Activated T-helper 17 cell treated with anti-CD3 and anti-CD28 coated beads, Interleukin-2, amount 50 U/mL, for 72 hours (primary cell): ENCODE measurements at regions not wholly inside any gene's neighbourhood (a gene's known extent, or its start where the extent isn't known, plus 50 kb on each side); places are given as distances from the start of the nearest gene placed in this dataset.

Experiments used
- ATAC-seq: fragments of 150-1000 bp; cut with Tn5 transposase; replicated peaks from 2 replicates; pipeline ENCODE4 v1.10.0; 2021; ENCODE audit warnings: mild to moderate bottlenecking, moderate library complexity
- H3K27ac Mint-ChIP-seq: one replicate; pipeline ENCODE4 v1.8.0; 2022; ENCODE audit warnings: mixed read lengths
- H3K27me3 Mint-ChIP-seq: one replicate; pipeline ENCODE4 v1.8.0; 2022; ENCODE audit warnings: mixed read lengths
- H3K36me3 Mint-ChIP-seq: one replicate; pipeline ENCODE4 v1.8.0; 2022; ENCODE audit warnings: low read depth, mild to moderate bottlenecking, mixed read lengths
- H3K4me1 Mint-ChIP-seq: one replicate; pipeline ENCODE4 v1.8.0; 2022; ENCODE audit warnings: mixed read lengths
- H3K4me3 Mint-ChIP-seq: one replicate; pipeline ENCODE4 v1.8.0; 2022; ENCODE audit warnings: mild to moderate bottlenecking, mixed read lengths
- H3K9me3 Mint-ChIP-seq: one replicate; pipeline ENCODE4 v1.8.0; 2022; ENCODE audit warnings: mixed read lengths

DNA sequence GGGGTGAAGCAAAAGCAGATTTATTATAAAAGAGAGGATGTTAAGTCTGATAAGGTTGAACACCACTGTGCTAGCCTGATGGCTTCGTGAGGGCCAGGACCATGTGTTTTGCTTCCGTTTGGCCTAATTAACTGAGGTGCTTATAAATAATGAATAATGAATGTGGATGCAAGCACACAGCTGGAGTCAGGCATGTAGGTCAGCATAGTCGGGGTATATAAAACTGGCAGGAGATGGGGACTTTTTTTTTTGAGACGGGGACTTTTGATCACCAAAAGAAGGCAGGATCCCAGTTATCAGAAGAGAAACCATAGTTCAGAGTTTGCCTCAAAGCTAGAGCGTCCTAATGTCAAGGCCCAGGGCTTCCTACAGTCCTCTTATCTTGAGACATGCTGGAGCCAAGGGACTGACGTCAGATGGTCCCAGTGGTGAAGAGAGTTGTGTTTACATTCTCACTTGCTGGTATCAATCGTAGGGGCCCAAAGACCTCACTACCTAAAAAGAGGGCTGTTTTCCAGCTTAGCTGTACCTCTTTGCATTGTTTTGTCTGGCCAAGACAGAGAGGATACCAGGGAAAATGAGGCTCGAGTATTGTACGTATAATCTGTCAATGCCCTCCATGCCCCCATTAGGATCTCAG is 50.4 kb downstream of the RTL9 start:
- ATAC-seq: no peak
- Mint-ChIP-seq H3K9me3 (no peaks in the 10 kb centered on the region), H3K27me3 (no peaks in the 10 kb centered on the region), H3K4me3 (no peak overlapping the region), H3K4me1 (peaks cover 5% of the 10 kb centered on the region), H3K27ac (no peak overlapping the region), H3K36me3 (no peaks in the 10 kb centered on the region)

DNA sequence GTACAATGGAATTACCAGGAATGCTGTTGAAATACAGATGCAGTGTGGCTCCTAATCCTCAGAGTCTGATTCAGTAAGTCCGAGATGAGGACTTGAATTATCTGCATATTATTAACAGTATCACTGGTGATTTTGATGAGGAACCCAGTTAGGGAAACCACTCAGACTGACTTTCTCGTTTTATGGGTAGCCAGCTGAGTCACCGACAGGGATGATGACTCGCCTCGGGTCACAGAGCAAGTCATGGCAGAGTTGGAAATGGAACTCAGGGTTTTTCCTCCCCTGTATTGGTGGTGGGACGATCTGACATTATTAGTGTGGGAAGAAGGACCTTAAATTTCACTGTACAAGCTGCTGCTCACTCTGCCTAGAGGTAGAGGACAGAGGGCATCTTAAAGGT is 51.3 kb downstream of the RTL9 start:
- peaks cover 5% of the 10 kb centered on the region for H3K4me1 Mint-ChIP-seq
- H3K36me3 Mint-ChIP-seq: no peaks in the 10 kb centered on the region
- no peaks in the 10 kb centered on the region for H3K9me3 Mint-ChIP-seq
- H3K27ac Mint-ChIP-seq: peak overlapping the region; percentile 41
- H3K4me3 Mint-ChIP-seq: no peak overlapping the region
- peak; percentile 77 for ATAC-seq
- H3K27me3 Mint-ChIP-seq: no peaks in the 10 kb centered on the region

DNA sequence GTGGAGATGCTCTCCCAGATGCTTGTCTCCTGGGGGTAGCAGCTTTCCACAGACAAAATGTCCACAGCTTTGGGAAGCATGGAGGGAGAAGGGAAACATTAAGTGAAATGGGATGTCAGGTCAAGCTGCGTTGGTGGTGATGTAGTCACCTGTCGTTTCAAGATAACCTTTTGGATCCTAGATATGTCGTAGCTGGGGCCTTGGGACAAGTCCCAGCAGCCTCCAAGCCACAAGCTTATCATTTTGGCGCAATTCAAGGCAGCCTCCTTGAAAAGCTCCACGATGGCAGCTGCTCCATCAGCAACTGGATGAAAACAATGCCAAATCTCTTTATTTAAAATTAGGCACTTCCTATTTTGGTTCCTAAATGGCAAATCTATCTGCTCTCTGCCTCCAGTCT is 52.0 kb downstream of the RTL9 start:
- no peaks in the 10 kb centered on the region for H3K36me3 Mint-ChIP-seq
- no peak overlapping the region for H3K4me3 Mint-ChIP-seq
- H3K4me1 Mint-ChIP-seq: peaks cover 5% of the 10 kb centered on the region
- no peak for ATAC-seq
- H3K27me3 Mint-ChIP-seq: no peaks in the 10 kb centered on the region
- H3K27ac Mint-ChIP-seq: no peak overlapping the region
- H3K9me3 Mint-ChIP-seq: no peaks in the 10 kb centered on the region

DNA sequence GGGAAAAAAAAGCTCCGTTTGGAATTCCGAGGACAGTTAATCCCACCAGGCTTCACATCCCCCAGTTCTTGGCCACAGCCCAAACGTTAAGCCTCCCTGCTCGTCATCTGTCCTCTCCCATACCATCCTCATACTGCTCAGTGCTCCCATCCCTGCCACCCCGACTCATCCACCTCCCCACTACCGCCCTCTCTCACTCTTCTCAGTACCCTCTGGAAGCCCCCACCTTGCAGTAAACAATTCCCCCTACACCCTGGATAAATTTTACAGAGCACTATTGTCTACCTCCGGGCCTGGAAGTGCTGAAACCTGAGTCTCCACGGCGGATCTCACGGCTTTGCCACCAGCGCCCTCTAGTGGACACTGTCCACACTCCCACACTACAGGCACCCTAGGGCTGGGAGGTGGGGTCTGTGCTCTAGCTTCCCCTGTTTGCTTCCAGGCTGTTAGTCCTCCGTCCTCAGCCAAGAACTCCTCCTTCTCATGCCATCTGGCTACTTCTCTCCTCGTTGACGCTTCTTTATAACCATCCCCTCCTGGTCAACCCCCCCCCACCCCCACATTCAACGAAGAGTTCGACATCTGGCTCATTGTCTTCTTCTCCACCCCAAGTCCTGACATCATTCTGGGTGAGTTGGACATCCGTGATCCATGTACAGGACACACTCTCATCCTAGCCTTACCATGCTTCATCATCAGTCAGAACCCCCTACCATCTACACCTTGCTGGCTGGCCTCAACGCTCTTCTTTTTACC is 54.5 kb downstream of the RTL9 start:
- Mint-ChIP-seq H3K36me3 (no peaks in the 10 kb centered on the region), H3K4me1 (peaks cover 5% of the 10 kb centered on the region), H3K4me3 (no peak overlapping the region), H3K27ac (no peak overlapping the region), H3K27me3 (no peaks in the 10 kb centered on the region), H3K9me3 (no peaks in the 10 kb centered on the region)
- peak; percentile 90 for ATAC-seq

DNA sequence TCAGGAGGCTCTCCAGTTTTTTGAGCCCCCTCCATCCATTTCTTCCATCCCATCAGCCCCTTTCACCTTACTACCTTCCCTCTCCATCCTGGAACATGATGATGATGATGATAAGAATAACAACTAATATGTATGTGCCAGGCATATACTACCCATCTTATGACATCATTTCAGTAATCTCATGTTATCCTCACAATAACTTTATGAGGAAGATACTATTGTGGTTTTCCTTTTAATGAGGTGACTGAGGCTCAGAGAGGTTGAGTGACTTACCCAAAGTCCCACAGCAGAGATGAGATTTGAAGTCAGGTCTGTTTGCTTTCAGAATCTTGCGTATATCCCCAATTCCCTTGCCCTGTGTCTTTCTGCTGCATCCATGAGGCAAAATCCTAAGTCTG is 55.1 kb downstream of the RTL9 start:
- ATAC-seq: no peak
- no peaks in the 10 kb centered on the region for H3K36me3 Mint-ChIP-seq
- no peak overlapping the region for H3K4me3 Mint-ChIP-seq
- H3K9me3 Mint-ChIP-seq: no peaks in the 10 kb centered on the region
- no peaks in the 10 kb centered on the region for H3K27me3 Mint-ChIP-seq
- H3K4me1 Mint-ChIP-seq: peaks cover 5% of the 10 kb centered on the region
- H3K27ac Mint-ChIP-seq: no peak overlapping the region

DNA sequence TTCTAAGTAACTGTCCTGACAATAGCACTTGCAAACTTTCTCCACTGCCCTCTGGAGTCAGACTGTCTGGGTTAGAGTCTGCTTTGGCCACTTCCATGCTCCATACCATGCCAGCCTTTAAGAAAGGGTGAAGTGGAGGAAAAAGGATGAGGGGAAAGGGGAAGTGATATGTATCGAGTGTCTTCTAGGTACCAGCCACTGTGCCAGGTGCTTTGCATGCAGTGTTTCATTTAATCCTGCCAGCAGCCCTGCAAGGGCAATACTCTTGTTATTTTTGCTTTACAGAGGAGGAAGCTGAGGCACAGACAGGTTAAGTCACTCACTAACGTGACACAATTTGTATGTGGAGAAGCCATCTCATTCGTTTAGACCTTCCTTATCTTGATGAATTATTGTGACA is 55.6 kb downstream of the RTL9 start:
- Mint-ChIP-seq H3K9me3 (no peaks in the 10 kb centered on the region), H3K27ac (no peak overlapping the region), H3K36me3 (no peaks in the 10 kb centered on the region), H3K4me3 (no peak overlapping the region), H3K4me1 (peaks cover 5% of the 10 kb centered on the region), H3K27me3 (no peaks in the 10 kb centered on the region)
- no peak for ATAC-seq

DNA sequence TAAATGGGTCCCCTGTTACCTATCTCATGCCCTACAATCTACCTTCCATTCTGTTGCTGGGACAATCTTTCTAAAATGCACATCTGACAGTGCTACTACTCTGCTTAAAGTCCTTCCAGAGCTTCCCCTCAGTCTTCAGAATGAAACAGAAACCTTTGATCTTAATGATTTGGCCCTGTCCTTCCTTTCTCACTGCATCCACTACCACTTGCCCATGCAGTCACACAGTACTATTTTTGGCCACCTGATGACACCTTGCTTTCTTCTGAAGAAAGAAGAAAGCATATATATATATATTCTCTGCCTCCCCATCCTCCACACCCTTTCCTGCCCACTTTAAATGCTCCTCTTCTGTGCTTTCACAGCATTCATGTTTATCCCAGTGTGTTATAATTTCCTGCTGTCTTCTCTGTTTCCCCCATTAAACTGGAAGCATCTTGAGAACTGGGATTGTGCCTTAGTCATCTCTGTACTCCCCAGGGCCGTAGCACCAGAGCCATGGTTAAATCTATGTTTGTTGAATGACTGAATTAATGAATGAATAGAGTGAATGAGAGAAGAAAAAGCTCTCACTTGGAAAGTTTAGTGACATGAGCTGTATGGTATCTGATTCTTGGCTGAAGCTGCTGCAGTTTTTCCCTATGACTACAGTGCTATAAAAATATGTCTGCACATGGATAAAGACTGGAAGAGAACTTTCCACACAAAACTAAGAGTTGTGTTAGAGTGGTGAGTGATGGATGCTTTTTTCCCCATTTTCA is 56.2 kb downstream of the RTL9 start:
- Mint-ChIP-seq H3K4me3 (no peak overlapping the region), H3K4me1 (peaks cover 5% of the 10 kb centered on the region), H3K36me3 (no peaks in the 10 kb centered on the region), H3K27ac (peak overlapping the region; percentile 23), H3K27me3 (no peaks in the 10 kb centered on the region), H3K9me3 (no peaks in the 10 kb centered on the region)
- ATAC-seq: no peak

DNA sequence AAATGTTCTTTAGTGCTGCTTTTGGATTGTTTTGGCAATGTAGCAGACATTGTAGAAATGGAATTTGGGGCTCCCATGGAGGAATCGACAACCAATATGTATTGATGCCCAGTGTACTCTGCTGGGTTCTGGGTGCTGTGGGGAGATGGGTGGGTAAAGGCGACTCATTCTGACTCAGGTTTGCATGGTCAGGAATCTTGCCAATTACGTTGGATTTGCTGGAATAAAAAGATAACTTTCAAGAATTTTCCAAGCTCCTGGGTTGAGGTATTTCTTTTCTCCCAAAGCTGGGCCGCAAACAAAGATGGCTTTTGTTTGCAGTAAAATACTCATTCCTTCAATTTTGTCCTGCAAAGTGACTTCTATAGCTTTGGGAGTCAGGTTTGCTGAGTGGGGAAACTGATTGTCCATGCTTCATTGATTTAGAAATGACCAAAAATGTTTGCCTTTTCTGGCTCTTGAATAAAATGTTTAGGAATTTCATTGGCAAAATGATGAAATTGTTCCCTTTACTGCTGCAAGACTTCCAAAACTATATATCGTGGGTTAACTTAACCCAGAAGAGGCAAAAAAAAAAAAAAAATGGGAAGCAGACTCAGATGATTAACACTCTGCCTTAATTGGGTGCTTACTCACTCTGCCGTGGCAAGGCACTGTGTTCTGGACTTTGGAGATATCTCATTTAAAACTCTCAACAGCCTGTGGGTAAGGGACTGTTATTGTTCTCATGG is 57.0 kb downstream of the RTL9 start:
- no peak for ATAC-seq

DNA sequence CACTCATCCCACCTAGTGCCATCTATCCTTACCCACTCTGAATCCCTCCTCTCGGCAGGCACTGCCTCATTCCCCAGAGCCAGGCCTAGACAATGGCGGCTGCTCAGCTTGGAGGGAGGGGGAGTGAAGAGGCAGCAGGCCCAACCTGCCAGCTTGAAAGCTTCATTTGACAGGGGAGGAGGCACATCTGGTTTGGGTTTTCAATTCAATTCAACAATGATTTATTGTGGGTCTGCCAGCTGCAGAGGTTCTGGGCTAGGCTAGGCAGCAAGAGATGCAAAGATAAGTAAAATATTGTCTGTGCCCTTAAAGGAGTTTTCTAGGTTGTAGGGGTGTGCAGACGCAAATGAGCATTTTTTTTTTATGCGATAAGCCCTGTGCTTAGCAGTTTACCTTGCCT is 58.5 kb downstream of the RTL9 start:
- Mint-ChIP-seq H3K27ac (no peak overlapping the region), H3K36me3 (no peaks in the 10 kb centered on the region), H3K4me1 (peaks cover 5% of the 10 kb centered on the region), H3K27me3 (no peaks in the 10 kb centered on the region), H3K9me3 (no peaks in the 10 kb centered on the region), H3K4me3 (no peak overlapping the region)
- no peak for ATAC-seq

More for the DNA sequence above, 57.0 kb downstream of the RTL9 start:
- H3K36me3 Mint-ChIP-seq: no peaks in the 10 kb centered on the region
- peaks cover 5% of the 10 kb centered on the region for H3K4me1 Mint-ChIP-seq
- H3K4me3 Mint-ChIP-seq: no peak overlapping the region
- no peaks in the 10 kb centered on the region for H3K27me3 Mint-ChIP-seq
- H3K9me3 Mint-ChIP-seq: no peaks in the 10 kb centered on the region
- no peak overlapping the region for H3K27ac Mint-ChIP-seq

DNA sequence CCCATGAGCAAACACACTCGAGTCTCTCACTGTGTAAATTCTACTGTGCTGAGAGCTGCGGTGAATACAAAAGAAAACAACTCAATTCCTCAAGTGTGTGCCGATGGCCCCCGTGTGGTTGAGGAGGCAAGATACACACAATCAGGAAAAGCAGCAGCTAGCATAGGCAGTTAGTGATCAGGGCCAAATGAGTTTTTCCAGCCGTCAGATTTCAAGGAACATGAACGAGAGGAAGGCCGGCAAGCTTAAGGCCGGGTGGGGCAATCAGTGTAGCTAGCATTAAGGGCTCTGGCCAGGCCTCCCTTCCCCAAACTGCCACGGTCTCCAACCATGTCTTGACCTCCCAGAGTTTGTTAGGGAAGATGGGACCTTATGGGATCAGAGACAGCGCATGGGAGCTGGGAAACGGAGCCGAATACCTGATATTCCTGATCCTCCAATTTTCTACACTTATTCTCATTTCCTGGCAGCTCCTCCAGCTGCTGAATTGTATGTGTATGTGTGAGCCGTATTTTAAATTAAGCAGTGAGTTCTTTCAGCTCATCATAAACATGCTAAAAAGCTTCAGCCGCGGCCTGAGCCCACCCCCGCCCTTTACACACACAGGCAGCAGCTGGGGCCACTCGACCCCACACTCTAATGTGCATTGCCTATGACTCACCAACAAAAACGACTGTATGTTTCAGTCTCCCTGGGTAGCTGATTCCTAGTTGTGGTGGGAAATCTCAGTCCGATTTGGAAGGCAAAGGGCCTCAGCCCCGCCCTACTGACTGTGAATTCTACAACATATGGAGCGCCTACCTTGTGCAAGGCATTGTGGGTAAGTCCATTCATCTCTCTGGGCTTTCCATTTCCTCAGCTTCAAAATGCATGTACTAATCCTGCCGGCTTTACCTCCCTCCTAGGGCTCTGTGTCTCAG is 59.9 kb downstream of the RTL9 start:
- Mint-ChIP-seq H3K27me3 (no peaks in the 10 kb centered on the region), H3K36me3 (no peaks in the 10 kb centered on the region), H3K27ac (no peak overlapping the region), H3K9me3 (no peaks in the 10 kb centered on the region), H3K4me3 (no peak overlapping the region), H3K4me1 (peaks cover 3% of the 10 kb centered on the region)
- no peak for ATAC-seq

DNA sequence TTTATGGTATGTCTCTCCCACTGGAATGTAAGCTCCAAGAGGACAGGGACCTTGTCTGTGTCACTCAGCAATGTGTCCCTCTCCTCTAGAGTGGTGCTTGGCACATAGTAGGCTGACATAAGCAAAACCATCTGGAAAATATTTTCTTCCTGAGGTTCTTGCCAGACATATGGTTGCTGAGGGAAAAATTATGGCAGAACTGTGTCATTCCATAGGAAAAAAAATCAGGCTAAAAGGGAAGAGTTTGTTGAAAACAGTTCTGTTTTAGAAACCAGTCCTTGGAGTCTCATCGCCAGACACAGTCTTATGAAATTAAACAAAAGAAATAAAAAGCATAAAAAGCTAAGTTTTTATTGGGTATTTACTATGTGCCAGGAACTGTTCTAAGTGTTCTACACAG is 60.9 kb downstream of the RTL9 start:
- Mint-ChIP-seq H3K36me3 (no peaks in the 10 kb centered on the region), H3K9me3 (no peaks in the 10 kb centered on the region), H3K27me3 (no peaks in the 10 kb centered on the region), H3K4me3 (no peak overlapping the region), H3K27ac (no peak overlapping the region), H3K4me1 (no peaks in the 10 kb centered on the region)
- ATAC-seq: no peak

DNA sequence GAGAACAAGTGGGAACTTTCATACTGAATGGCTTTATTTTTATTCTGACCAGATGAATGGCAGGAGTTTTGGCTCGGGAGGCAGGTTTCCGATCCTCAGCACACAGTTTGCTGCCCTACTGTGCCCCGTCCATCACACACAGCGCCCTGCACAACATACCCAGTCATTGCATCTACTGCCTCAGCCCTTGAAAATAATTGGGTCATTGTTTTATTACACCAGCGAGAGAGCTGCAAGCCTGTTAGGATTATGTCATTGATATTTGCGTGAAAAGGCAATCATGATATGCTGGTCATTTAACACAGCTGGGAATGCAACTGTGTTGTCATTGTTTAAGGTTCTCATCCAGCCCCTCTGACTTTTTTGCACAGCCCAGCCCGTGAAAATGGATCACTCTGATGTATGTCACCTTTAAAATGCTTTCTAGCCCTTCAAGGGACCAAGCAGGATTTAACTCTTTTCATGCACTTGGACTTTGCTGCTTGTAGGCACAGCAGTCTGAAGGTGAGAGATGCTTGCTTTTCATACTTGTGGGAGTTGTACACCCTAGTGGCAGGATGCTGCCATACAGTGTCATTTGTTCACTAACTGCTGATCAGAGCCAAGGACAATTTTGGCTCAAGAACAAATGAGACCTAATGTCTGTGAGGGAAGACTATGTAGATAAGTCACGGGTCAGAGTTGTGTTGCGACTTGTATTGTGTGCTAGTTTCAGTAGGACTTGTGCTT is 62.3 kb downstream of the RTL9 start:
- no peak for ATAC-seq

More for the DNA sequence above, 62.3 kb downstream of the RTL9 start:
- Mint-ChIP-seq H3K4me3 (no peak overlapping the region), H3K27me3 (no peaks in the 10 kb centered on the region), H3K27ac (no peak overlapping the region), H3K9me3 (no peaks in the 10 kb centered on the region), H3K36me3 (no peaks in the 10 kb centered on the region), H3K4me1 (no peaks in the 10 kb centered on the region)
